Loucy (cell line): ENCODE measurements at regions not wholly inside any gene's neighbourhood (a gene's known extent, or its start where the extent isn't known, plus 50 kb on each side); places are given as distances from the start of the nearest gene placed in this dataset.

Experiments used
- CTCF ChIP-seq: fragments of 200-600 bp; sonication (generic); conservative IDR thresholded peaks from 2 replicates; pipeline ENCODE4 v1.5.1; 2014; ENCODE audit warnings: mild to moderate bottlenecking, antibody characterized with exemption, low read length
- EZH2phosphoT487 ChIP-seq: fragments of 200-600 bp; IDR thresholded peaks from 2 replicates; pipeline ENCODE4 v1.6.1; 2018; ENCODE audit warnings: antibody characterized with exemption, mild to moderate bottlenecking, moderate library complexity, borderline replicate concordance

- TF ChIP-seq CTCF (no peak), EZH2phosphoT487 (no peak)
Measured at GRCh38 chr15:66646799-66647198, 55.2 kb upstream of the SMAD6 start.
